ENCODE measurements at regions not wholly inside any gene's neighbourhood (a gene's known extent, or its start where the extent isn't known, plus 50 kb on each side); places are given as distances from the start of the nearest gene placed in this dataset.

- no peak overlapping the region for H3K4me3 Mint-ChIP-seq (ENCODE audit: unreplicated experiment)
- Histone ChIP-seq H3K27me3 (replicated peaks; ENCODE audit: control insufficient read depth, insufficient read depth, low read length) (no peaks in the 10 kb centered on the region), H3K4me3 (ENCODE audit: low read depth, low read length) (no peak overlapping the region), H3K4me1 (no peaks in the 10 kb centered on the region), H3K36me3 (ENCODE audit: control insufficient read depth, insufficient read depth, low read length) (no peaks in the 10 kb centered on the region), H3K9me3 (no peaks in the 10 kb centered on the region)
- H3K4me1 Mint-ChIP-seq (ENCODE audit: low read depth, unreplicated experiment): no peaks in the 10 kb centered on the region
- no peak for TF ChIP-seq CTCF (IDR thresholded peaks at IDR 0.05; ENCODE audit: insufficient read depth in 1 of 2, low read depth in 1 of 2, low read length in 1 of 2, severe bottlenecking in 1 of 2, unreplicated experiment in 1 of 2)
- peaks cover 7% of the 10 kb centered on the region for H3K27me3 Mint-ChIP-seq (ENCODE audit: insufficient read depth, unreplicated experiment)
- H3K27ac Mint-ChIP-seq (ENCODE audit: unreplicated experiment): no peak overlapping the region
- H3K9me3 Mint-ChIP-seq (ENCODE audit: unreplicated experiment): no peaks in the 10 kb centered on the region
- ChIA-PET CTCF (no interaction called here), POLR2A (no interaction called here)
- no peak for DNase-seq
- no TSS peak for BruUV-seq (replicated peaks)
- intact Hi-C loops (cut with micrococcal nuclease; ENCODE audit: unreplicated experiment): no loop called here
- H3K36me3 Mint-ChIP-seq (ENCODE audit: insufficient read depth, unreplicated experiment): no peaks in the 10 kb centered on the region
These were observed 397.0 kb downstream of the DOK5 start for GRCh38 chr20:54872440-54872839.

- intact Hi-C loops (cut with micrococcal nuclease; ENCODE audit: unreplicated experiment): no loop called here
- H3K4me3 ChIP-seq (ENCODE audit: low read depth, low read length): no peak overlapping the region
- Mint-ChIP-seq H3K4me1 (ENCODE audit: low read depth, unreplicated experiment) (no peaks in the 10 kb centered on the region), H3K9me3 (ENCODE audit: unreplicated experiment) (no peaks in the 10 kb centered on the region), H3K4me3 (ENCODE audit: unreplicated experiment) (no peak overlapping the region), H3K36me3 (ENCODE audit: insufficient read depth, unreplicated experiment) (no peaks in the 10 kb centered on the region), H3K27ac (ENCODE audit: unreplicated experiment) (no peak overlapping the region), H3K27me3 (ENCODE audit: insufficient read depth, unreplicated experiment) (peaks cover 7% of the 10 kb centered on the region)
- CTCF ChIA-PET: no interaction called here
- POLR2A ChIA-PET: no interaction called here
- H3K27me3 ChIP-seq (replicated peaks; ENCODE audit: control insufficient read depth, insufficient read depth, low read length): no peaks in the 10 kb centered on the region
- H3K36me3 ChIP-seq (ENCODE audit: control insufficient read depth, insufficient read depth, low read length): no peaks in the 10 kb centered on the region
- H3K4me1 ChIP-seq: no peaks in the 10 kb centered on the region
- no TSS peak for BruUV-seq (replicated peaks)
- DNase-seq: no peak
- H3K9me3 ChIP-seq: no peaks in the 10 kb centered on the region
- no peak for TF ChIP-seq CTCF (IDR thresholded peaks at IDR 0.05; ENCODE audit: insufficient read depth in 1 of 2, low read depth in 1 of 2, low read length in 1 of 2, severe bottlenecking in 1 of 2, unreplicated experiment in 1 of 2)
These were observed 394.4 kb downstream of the DOK5 start for GRCh38 chr20:54869765-54870164.

GRCh38 chr20:54865273-54865672 is 389.9 kb downstream of the DOK5 start:
- H3K9me3 Mint-ChIP-seq (ENCODE audit: unreplicated experiment): no peaks in the 10 kb centered on the region
- CTCF ChIA-PET: no interaction called here

More at GRCh38 chr20:54865273-54865672, 389.9 kb downstream of the DOK5 start:
- no peak overlapping the region for H3K4me3 ChIP-seq (ENCODE audit: low read depth, low read length)
- H3K9me3 ChIP-seq: no peaks in the 10 kb centered on the region
- no peak for TF ChIP-seq CTCF (IDR thresholded peaks at IDR 0.05; ENCODE audit: insufficient read depth in 1 of 2, low read depth in 1 of 2, low read length in 1 of 2, severe bottlenecking in 1 of 2, unreplicated experiment in 1 of 2)
- Mint-ChIP-seq H3K4me3 (ENCODE audit: unreplicated experiment) (no peak overlapping the region), H3K27ac (ENCODE audit: unreplicated experiment) (no peak overlapping the region), H3K4me1 (ENCODE audit: low read depth, unreplicated experiment) (no peaks in the 10 kb centered on the region), H3K36me3 (ENCODE audit: insufficient read depth, unreplicated experiment) (no peaks in the 10 kb centered on the region), H3K27me3 (ENCODE audit: insufficient read depth, unreplicated experiment) (peaks cover 13% of the 10 kb centered on the region)
- intact Hi-C loops (cut with micrococcal nuclease; ENCODE audit: unreplicated experiment): no loop called here
- POLR2A ChIA-PET: no interaction called here
- H3K36me3 ChIP-seq (ENCODE audit: control insufficient read depth, insufficient read depth, low read length): no peaks in the 10 kb centered on the region
- no peaks in the 10 kb centered on the region for H3K27me3 ChIP-seq (replicated peaks; ENCODE audit: control insufficient read depth, insufficient read depth, low read length)
- no TSS peak for BruUV-seq (replicated peaks)
- no peaks in the 10 kb centered on the region for H3K4me1 ChIP-seq
- no peak for DNase-seq

Measured in Caco-2 (cell line).